H1 (cell line): ENCODE measurements at regions not wholly inside any gene's neighbourhood (a gene's known extent, or its start where the extent isn't known, plus 50 kb on each side); places are given as distances from the start of the nearest gene placed in this dataset.

Experiments
- ASH2L ChIP-seq: fragments of 200-600, 300-600 bp; sonication (generic); IDR thresholded peaks from one replicate; pipeline ENCODE4 v1.7.1; 2017; ENCODE audit warnings: low read length
- CBX5 ChIP-seq: fragments of 300-800, 300-1000 bp; sonication (generic); IDR thresholded peaks from 2 replicates; pipeline ENCODE4 v1.7.1; 2016; ENCODE audit warnings: antibody characterized with exemption, low read length, low read depth
- CBX8 ChIP-seq: fragments of 300-800, 300-1000 bp; sonication (generic); IDR thresholded peaks from 2 replicates; pipeline ENCODE4 v1.7.1; 2016; ENCODE audit warnings: low read depth, low read length, borderline replicate concordance
- EZH2 ChIP-seq: fragments of 200-600 bp; sonication (generic); IDR thresholded peaks from 2 replicates; pipeline ENCODE4 v1.7.1; 2012; ENCODE audit warnings: low read depth, mild to moderate bottlenecking, moderate library complexity, low read length, inconsistent platforms; ENCODE audit not compliant: severe bottlenecking
- FOSL1 ChIP-seq: IDR thresholded peaks from 2 replicates; pipeline ENCODE4 v1.6.1; 2011; ENCODE audit warnings: mild to moderate bottlenecking, low read depth, low read length, moderate library complexity; ENCODE audit not compliant: insufficient read depth
- HDAC6 ChIP-seq: IDR thresholded peaks from one replicate; pipeline ENCODE4 v1.7.1; 2012; ENCODE audit warnings: low read depth, mild to moderate bottlenecking, inconsistent platforms, low read length, moderate library complexity
- PHF8 ChIP-seq: fragments of 200-600 bp; sonication (generic); conservative IDR thresholded peaks from 2 replicates; pipeline ENCODE4 v1.7.1; 2012; ENCODE audit warnings: low read depth, mild to moderate bottlenecking, inconsistent platforms, low read length, moderate library complexity
- POU5F1 ChIP-seq: IDR thresholded peaks from 2 replicates; pipeline ENCODE4 v1.6.1; 2011; ENCODE audit warnings: low read depth, mild to moderate bottlenecking, low read length, moderate library complexity
- RFX5 ChIP-seq: IDR thresholded peaks from 2 replicates; pipeline ENCODE4 v1.6.1; 2011; ENCODE audit warnings: low read depth, low read length, improper control_type of control experiment, borderline replicate concordance
- SP1 ChIP-seq: IDR thresholded peaks from 2 replicates; pipeline ENCODE4 v1.6.1; 2011; ENCODE audit warnings: low read depth, low read length
- USF2 ChIP-seq: IDR thresholded peaks from 2 replicates; pipeline ENCODE4 v1.6.1; 2011; ENCODE audit warnings: low read length, improper control_type of control experiment
- TF ChIP-seq, protein P1 (sequence below): fragments of 300-600 bp; sonication (generic); IDR thresholded peaks from 2 replicates; pipeline ENCODE4 v1.7.1; 2012; ENCODE audit warnings: low read length, moderate library complexity, mild to moderate bottlenecking, inconsistent platforms; ENCODE audit not compliant: insufficient replicate concordance

- TF ChIP-seq, protein P1, sequence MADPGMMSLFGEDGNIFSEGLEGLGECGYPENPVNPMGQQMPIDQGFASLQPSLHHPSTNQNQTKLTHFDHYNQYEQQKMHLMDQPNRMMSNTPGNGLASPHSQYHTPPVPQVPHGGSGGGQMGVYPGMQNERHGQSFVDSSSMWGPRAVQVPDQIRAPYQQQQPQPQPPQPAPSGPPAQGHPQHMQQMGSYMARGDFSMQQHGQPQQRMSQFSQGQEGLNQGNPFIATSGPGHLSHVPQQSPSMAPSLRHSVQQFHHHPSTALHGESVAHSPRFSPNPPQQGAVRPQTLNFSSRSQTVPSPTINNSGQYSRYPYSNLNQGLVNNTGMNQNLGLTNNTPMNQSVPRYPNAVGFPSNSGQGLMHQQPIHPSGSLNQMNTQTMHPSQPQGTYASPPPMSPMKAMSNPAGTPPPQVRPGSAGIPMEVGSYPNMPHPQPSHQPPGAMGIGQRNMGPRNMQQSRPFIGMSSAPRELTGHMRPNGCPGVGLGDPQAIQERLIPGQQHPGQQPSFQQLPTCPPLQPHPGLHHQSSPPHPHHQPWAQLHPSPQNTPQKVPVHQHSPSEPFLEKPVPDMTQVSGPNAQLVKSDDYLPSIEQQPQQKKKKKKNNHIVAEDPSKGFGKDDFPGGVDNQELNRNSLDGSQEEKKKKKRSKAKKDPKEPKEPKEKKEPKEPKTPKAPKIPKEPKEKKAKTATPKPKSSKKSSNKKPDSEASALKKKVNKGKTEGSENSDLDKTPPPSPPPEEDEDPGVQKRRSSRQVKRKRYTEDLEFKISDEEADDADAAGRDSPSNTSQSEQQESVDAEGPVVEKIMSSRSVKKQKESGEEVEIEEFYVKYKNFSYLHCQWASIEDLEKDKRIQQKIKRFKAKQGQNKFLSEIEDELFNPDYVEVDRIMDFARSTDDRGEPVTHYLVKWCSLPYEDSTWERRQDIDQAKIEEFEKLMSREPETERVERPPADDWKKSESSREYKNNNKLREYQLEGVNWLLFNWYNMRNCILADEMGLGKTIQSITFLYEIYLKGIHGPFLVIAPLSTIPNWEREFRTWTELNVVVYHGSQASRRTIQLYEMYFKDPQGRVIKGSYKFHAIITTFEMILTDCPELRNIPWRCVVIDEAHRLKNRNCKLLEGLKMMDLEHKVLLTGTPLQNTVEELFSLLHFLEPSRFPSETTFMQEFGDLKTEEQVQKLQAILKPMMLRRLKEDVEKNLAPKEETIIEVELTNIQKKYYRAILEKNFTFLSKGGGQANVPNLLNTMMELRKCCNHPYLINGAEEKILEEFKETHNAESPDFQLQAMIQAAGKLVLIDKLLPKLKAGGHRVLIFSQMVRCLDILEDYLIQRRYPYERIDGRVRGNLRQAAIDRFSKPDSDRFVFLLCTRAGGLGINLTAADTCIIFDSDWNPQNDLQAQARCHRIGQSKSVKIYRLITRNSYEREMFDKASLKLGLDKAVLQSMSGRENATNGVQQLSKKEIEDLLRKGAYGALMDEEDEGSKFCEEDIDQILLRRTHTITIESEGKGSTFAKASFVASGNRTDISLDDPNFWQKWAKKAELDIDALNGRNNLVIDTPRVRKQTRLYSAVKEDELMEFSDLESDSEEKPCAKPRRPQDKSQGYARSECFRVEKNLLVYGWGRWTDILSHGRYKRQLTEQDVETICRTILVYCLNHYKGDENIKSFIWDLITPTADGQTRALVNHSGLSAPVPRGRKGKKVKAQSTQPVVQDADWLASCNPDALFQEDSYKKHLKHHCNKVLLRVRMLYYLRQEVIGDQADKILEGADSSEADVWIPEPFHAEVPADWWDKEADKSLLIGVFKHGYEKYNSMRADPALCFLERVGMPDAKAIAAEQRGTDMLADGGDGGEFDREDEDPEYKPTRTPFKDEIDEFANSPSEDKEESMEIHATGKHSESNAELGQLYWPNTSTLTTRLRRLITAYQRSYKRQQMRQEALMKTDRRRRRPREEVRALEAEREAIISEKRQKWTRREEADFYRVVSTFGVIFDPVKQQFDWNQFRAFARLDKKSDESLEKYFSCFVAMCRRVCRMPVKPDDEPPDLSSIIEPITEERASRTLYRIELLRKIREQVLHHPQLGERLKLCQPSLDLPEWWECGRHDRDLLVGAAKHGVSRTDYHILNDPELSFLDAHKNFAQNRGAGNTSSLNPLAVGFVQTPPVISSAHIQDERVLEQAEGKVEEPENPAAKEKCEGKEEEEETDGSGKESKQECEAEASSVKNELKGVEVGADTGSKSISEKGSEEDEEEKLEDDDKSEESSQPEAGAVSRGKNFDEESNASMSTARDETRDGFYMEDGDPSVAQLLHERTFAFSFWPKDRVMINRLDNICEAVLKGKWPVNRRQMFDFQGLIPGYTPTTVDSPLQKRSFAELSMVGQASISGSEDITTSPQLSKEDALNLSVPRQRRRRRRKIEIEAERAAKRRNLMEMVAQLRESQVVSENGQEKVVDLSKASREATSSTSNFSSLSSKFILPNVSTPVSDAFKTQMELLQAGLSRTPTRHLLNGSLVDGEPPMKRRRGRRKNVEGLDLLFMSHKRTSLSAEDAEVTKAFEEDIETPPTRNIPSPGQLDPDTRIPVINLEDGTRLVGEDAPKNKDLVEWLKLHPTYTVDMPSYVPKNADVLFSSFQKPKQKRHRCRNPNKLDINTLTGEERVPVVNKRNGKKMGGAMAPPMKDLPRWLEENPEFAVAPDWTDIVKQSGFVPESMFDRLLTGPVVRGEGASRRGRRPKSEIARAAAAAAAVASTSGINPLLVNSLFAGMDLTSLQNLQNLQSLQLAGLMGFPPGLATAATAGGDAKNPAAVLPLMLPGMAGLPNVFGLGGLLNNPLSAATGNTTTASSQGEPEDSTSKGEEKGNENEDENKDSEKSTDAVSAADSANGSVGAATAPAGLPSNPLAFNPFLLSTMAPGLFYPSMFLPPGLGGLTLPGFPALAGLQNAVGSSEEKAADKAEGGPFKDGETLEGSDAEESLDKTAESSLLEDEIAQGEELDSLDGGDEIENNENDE: no peak
- TF ChIP-seq SP1: no peak
- TF ChIP-seq EZH2: no peak
- TF ChIP-seq PHF8: no peak
- TF ChIP-seq RFX5: no peak
- no peak for TF ChIP-seq ASH2L
- TF ChIP-seq CBX5: no peak
- TF ChIP-seq HDAC6: no peak
- TF ChIP-seq CBX8: no peak
- no peak for TF ChIP-seq FOSL1
- TF ChIP-seq POU5F1: no peak
- TF ChIP-seq USF2: no peak
Measured at GRCh38 chr6:154606860-154607259, 96.4 kb upstream of the CNKSR3 start (continued).
